ENCODE measurements at regions not wholly inside any gene's neighbourhood (a gene's known extent, or its start where the extent isn't known, plus 50 kb on each side); places are given as distances from the start of the nearest gene placed in this dataset.

DNA sequence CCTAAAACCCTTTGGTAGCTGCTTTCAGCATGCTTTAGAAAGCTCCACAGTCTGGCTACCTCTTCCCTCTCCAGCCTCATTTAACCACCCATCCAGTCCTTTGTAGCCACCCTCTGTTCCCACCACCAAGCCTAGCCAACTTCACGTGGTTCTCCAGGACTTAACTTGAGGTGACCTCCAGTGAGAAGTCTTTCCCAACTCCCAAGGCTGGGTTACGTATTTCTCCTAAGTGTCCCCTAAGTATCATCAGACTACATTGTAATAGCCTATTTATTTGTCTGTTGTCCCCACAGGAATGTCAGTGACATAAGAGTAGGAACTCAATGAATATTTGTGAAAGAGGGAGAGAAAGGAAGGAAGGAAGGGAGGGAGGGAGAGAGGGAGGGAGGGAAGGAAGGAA, 431.9 kb upstream of the JARID2 start:
- no peaks in the 10 kb centered on the region for H3K27me3 ChIP-seq (replicated peaks; ENCODE audit: insufficient read depth, low read length)
- H4K20me1 ChIP-seq (ENCODE audit: insufficient read depth, low read length), result no peaks in the 10 kb centered on the region
- no peaks in the 10 kb centered on the region for H3K36me3 ChIP-seq (replicated peaks; ENCODE audit: insufficient read depth, low read length)
- no peak overlapping the region for H3K27ac ChIP-seq (ENCODE audit: low read length)
- no peaks in the 10 kb centered on the region for H3K9me2 ChIP-seq (replicated peaks; ENCODE audit: insufficient read depth, low read length)
- H3K9ac ChIP-seq (ENCODE audit: low read length), result no peak overlapping the region
- no peak overlapping the region for H3K4me3 ChIP-seq (ENCODE audit: low read length)
- H3K79me2 ChIP-seq (ENCODE audit: low read length), result no peaks in the 10 kb centered on the region
- H3K4me2 ChIP-seq (ENCODE audit: low read depth, low read length), result no peak overlapping the region
- H3K4me1 ChIP-seq (ENCODE audit: low read length), result no peaks in the 10 kb centered on the region
- no peak overlapping the region for H2AFZ ChIP-seq (ENCODE audit: low read length)
- TF ChIP-seq EZH2phosphoT487 (IDR thresholded peaks at IDR 0.05; ENCODE audit: low read length), result no peak
- TF ChIP-seq, protein P1, sequence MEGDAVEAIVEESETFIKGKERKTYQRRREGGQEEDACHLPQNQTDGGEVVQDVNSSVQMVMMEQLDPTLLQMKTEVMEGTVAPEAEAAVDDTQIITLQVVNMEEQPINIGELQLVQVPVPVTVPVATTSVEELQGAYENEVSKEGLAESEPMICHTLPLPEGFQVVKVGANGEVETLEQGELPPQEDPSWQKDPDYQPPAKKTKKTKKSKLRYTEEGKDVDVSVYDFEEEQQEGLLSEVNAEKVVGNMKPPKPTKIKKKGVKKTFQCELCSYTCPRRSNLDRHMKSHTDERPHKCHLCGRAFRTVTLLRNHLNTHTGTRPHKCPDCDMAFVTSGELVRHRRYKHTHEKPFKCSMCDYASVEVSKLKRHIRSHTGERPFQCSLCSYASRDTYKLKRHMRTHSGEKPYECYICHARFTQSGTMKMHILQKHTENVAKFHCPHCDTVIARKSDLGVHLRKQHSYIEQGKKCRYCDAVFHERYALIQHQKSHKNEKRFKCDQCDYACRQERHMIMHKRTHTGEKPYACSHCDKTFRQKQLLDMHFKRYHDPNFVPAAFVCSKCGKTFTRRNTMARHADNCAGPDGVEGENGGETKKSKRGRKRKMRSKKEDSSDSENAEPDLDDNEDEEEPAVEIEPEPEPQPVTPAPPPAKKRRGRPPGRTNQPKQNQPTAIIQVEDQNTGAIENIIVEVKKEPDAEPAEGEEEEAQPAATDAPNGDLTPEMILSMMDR (IDR thresholded peaks at IDR 0.05; ENCODE audit: low read length), result no peak
- no peak for TF ChIP-seq EZH2 (optimal IDR thresholded peaks at IDR 0.05; ENCODE audit: low read depth, low read length)
- no peak for DNase-seq
- no peaks in the 10 kb centered on the region for H3F3A ChIP-seq (ENCODE audit: insufficient read depth, low read length)
- H3K9me3 ChIP-seq (replicated peaks; ENCODE audit: insufficient read depth, low read length), result no peaks in the 10 kb centered on the region

DNA sequence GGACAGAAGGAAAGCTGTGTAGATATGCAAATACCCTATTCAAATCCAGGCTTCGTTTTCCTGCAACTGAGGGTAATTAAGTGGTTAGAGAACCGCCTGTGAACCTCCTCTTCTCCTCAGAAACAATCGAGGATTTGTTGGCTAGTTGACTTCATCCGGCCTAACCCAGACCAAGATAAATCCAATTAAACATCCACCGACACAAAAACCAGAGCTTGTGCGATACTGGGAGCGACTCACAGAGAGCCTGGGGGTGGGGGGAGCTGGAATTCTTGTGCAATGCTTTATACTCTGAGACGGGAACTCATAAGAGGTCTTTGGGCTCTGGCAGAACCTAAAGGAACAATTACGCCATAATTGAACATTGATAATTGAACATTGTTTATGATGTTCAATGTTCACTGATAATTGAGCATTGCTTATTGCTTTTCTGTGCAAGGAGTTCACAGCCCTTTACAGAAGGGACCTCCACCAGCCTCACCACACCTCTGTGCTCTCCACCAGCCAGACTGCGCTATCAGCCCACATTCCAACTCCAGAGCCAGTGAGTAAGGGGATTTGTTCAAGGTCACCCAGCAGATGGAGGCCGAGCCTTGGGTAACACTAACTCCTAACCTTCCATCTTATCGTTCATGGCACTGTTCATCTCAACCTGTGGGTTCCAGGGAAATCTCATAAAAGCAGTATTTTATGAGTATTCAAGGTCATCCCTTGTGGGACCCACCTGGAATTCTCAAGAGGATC, 429.6 kb upstream of the JARID2 start:
- H3K27ac ChIP-seq (ENCODE audit: low read length), result no peak overlapping the region
- H3K4me1 ChIP-seq (ENCODE audit: low read length), result no peaks in the 10 kb centered on the region
- no peak for DNase-seq
- H3F3A ChIP-seq (ENCODE audit: insufficient read depth, low read length), result no peaks in the 10 kb centered on the region
- H2AFZ ChIP-seq (ENCODE audit: low read length), result no peak overlapping the region
- H3K36me3 ChIP-seq (replicated peaks; ENCODE audit: insufficient read depth, low read length), result no peaks in the 10 kb centered on the region
- no peaks in the 10 kb centered on the region for H4K20me1 ChIP-seq (ENCODE audit: insufficient read depth, low read length)
- TF ChIP-seq, protein P1 (IDR thresholded peaks at IDR 0.05; ENCODE audit: low read length), result no peak
- TF ChIP-seq EZH2 (optimal IDR thresholded peaks at IDR 0.05; ENCODE audit: low read depth, low read length) (no peak), EZH2phosphoT487 (IDR thresholded peaks at IDR 0.05; ENCODE audit: low read length) (no peak)
- no peaks in the 10 kb centered on the region for H3K79me2 ChIP-seq (ENCODE audit: low read length)
- no peaks in the 10 kb centered on the region for H3K27me3 ChIP-seq (replicated peaks; ENCODE audit: insufficient read depth, low read length)
- H3K4me3 ChIP-seq (ENCODE audit: low read length), result no peak overlapping the region
- H3K9me3 ChIP-seq (replicated peaks; ENCODE audit: insufficient read depth, low read length), result no peaks in the 10 kb centered on the region
- no peak overlapping the region for H3K4me2 ChIP-seq (ENCODE audit: low read depth, low read length)
- no peak overlapping the region for H3K9ac ChIP-seq (ENCODE audit: low read length)
- H3K9me2 ChIP-seq (replicated peaks; ENCODE audit: insufficient read depth, low read length), result no peaks in the 10 kb centered on the region

DNA sequence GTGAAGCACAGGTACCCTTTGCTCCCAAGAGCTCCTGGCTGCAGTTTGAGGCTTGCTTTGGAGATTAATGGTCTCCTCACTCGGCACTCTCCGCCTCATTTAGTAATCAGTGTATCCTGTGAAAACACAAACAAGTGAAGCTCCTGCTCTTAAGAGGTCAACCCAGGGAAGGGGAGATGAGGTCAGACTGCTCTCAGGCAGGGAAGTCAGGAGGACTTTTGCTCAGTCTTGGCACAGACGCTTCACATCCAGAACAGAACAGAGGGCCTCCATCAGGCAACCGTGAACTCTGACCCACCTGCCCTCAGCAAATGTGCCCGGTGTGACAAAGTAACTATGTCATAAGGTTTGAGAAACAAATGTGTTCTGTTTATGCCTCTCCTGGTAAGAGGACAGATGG, 428.8 kb upstream of the JARID2 start:
- Histone ChIP-seq H3K9me3 (replicated peaks; ENCODE audit: insufficient read depth, low read length) (no peaks in the 10 kb centered on the region), H3K27me3 (replicated peaks; ENCODE audit: insufficient read depth, low read length) (no peaks in the 10 kb centered on the region), H3K9me2 (replicated peaks; ENCODE audit: insufficient read depth, low read length) (no peaks in the 10 kb centered on the region), H3K4me2 (ENCODE audit: low read depth, low read length) (no peak overlapping the region), H3K4me3 (ENCODE audit: low read length) (no peak overlapping the region), H3K36me3 (replicated peaks; ENCODE audit: insufficient read depth, low read length) (no peaks in the 10 kb centered on the region), H3F3A (ENCODE audit: insufficient read depth, low read length) (no peaks in the 10 kb centered on the region), H3K4me1 (ENCODE audit: low read length) (no peaks in the 10 kb centered on the region), H3K27ac (ENCODE audit: low read length) (no peak overlapping the region), H3K9ac (ENCODE audit: low read length) (no peak overlapping the region), H4K20me1 (ENCODE audit: insufficient read depth, low read length) (no peaks in the 10 kb centered on the region), H3K79me2 (ENCODE audit: low read length) (no peaks in the 10 kb centered on the region), H2AFZ (ENCODE audit: low read length) (no peak overlapping the region)
- TF ChIP-seq EZH2phosphoT487 (IDR thresholded peaks at IDR 0.05; ENCODE audit: low read length) (no peak), EZH2 (optimal IDR thresholded peaks at IDR 0.05; ENCODE audit: low read depth, low read length) (no peak)
- TF ChIP-seq, protein P1 (IDR thresholded peaks at IDR 0.05; ENCODE audit: low read length), result no peak
- DNase-seq, result no peak

Data from MM.1S (cell line).